Activated CD8-positive, alpha-beta T cell treated with anti-CD3 and anti-CD28 coated beads for 36 hours (primary cell): ENCODE measurements at regions not wholly inside any gene's neighbourhood (a gene's known extent, or its start where the extent isn't known, plus 50 kb on each side); places are given as distances from the start of the nearest gene placed in this dataset.

Experiments
- ATAC-seq: fragments of 200-7000 bp; cut with Tn5 transposase; one replicate; pipeline ENCODE4 v1.10.0; 2021; ENCODE audit warnings: mild to moderate bottlenecking, moderate library complexity
- CTCF ChIA-PET: fragments of 350-600 bp; sonication (Branson Sonifier 250); formaldehyde crosslinking; loops from one replicate; lab custom pipeline; 2021; ENCODE audit warnings: antibody characterized with exemption; lab: Charles Lee
- POLR2A ChIA-PET: fragments of 350-600 bp; sonication (Branson Sonifier 250); formaldehyde crosslinking; loops from one replicate; lab custom pipeline; 2021; ENCODE audit warnings: antibody characterized with exemption; lab: Charles Lee
- DNase-seq: peaks from one replicate; pipeline ENCODE4 v3.0.0-alpha.2; 2020
- H3K27ac Mint-ChIP-seq: one replicate; pipeline ENCODE4 v1.8.0; 2021; ENCODE audit warnings: mild to moderate bottlenecking, mixed read lengths
- H3K27me3 Mint-ChIP-seq: one replicate; pipeline ENCODE4 v1.8.0; 2021; ENCODE audit warnings: mixed read lengths
- H3K36me3 Mint-ChIP-seq: one replicate; pipeline ENCODE4 v1.8.0; 2021; ENCODE audit warnings: low read depth, mixed read lengths
- H3K4me1 Mint-ChIP-seq: one replicate; pipeline ENCODE4 v1.8.0; 2021; ENCODE audit warnings: low read depth, mixed read lengths
- H3K4me3 Mint-ChIP-seq: one replicate; pipeline ENCODE4 v1.8.0; 2021; ENCODE audit warnings: mild to moderate bottlenecking, moderate library complexity, mixed read lengths
- H3K9me3 Mint-ChIP-seq: one replicate; pipeline ENCODE4 v1.8.0; 2021; ENCODE audit warnings: mixed read lengths
- intact Hi-C: fragments of 100-400 bp; cut with micrococcal nuclease; formaldehyde crosslinking; loops from one replicate; pipeline ENCODE4 v1.10.0; 2022
- TF ChIP-seq, protein P1 (sequence below): fragments of 200-600 bp; IDR thresholded peaks from one replicate; pipeline ENCODE4 v1.8.0; 2022; ENCODE audit warnings: antibody characterized with exemption, mild to moderate bottlenecking

DNA sequence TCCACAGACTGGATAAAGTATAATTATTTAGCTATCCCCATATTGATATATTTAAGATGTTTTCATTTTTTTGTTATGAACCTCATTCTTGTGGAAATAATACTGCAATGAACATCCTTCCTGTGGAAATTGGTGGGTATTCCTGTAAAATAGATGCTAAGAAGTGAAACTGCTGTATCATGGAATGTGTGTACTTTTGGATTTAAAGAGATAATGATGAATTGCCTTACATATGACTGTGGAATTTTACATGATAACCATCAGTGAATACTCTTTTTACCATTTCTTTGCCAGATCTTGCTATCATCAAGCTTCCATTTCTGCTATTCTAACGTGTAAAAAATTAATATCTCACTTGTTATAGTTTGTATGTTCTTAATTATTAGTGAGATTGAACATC lies 847.9 kb downstream of the EFNA5 start:
- ChIA-PET CTCF (no interaction called here), POLR2A (no interaction called here)
- Mint-ChIP-seq H3K9me3 (peaks cover 1% of the 10 kb centered on the region), H3K27me3 (no peaks in the 10 kb centered on the region), H3K27ac (no peak overlapping the region), H3K4me1 (no peaks in the 10 kb centered on the region), H3K4me3 (no peak overlapping the region), H3K36me3 (no peaks in the 10 kb centered on the region)
- ATAC-seq (no peak), DNase-seq (no peak)
- intact Hi-C loops, result no loop called here
- TF ChIP-seq, protein P1, sequence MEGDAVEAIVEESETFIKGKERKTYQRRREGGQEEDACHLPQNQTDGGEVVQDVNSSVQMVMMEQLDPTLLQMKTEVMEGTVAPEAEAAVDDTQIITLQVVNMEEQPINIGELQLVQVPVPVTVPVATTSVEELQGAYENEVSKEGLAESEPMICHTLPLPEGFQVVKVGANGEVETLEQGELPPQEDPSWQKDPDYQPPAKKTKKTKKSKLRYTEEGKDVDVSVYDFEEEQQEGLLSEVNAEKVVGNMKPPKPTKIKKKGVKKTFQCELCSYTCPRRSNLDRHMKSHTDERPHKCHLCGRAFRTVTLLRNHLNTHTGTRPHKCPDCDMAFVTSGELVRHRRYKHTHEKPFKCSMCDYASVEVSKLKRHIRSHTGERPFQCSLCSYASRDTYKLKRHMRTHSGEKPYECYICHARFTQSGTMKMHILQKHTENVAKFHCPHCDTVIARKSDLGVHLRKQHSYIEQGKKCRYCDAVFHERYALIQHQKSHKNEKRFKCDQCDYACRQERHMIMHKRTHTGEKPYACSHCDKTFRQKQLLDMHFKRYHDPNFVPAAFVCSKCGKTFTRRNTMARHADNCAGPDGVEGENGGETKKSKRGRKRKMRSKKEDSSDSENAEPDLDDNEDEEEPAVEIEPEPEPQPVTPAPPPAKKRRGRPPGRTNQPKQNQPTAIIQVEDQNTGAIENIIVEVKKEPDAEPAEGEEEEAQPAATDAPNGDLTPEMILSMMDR, result no peak

DNA sequence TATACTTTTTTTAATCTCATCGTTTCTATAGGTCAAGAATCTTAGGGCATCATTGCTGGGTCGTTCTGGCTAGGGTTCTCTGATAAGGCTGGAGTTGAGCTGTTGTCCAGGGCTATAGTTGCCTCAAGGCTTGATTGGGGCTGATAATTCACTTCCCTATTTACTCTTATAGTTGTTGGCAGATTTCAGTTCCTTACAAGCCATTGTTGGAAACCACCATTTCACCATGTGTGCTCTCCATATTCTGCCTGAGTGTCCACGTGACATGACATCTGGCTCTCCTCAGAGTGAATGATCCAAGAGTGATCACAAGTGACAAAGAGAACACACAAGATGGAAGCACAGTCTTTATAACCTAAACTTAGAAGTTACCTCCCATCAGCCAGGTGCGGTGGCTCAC lies 852.2 kb downstream of the EFNA5 start:
- POLR2A ChIA-PET, result no interaction called here
- intact Hi-C loops, result no loop called here
- no peak overlapping the region for H3K4me3 Mint-ChIP-seq
- H3K27ac Mint-ChIP-seq, result no peak overlapping the region
- no peaks in the 10 kb centered on the region for H3K4me1 Mint-ChIP-seq
- TF ChIP-seq, protein P1, result no peak
- CTCF ChIA-PET, result no interaction called here
- H3K9me3 Mint-ChIP-seq, result no peaks in the 10 kb centered on the region
- H3K27me3 Mint-ChIP-seq, result no peaks in the 10 kb centered on the region
- no peaks in the 10 kb centered on the region for H3K36me3 Mint-ChIP-seq
- no peak for ATAC-seq
- DNase-seq, result no peak

DNA sequence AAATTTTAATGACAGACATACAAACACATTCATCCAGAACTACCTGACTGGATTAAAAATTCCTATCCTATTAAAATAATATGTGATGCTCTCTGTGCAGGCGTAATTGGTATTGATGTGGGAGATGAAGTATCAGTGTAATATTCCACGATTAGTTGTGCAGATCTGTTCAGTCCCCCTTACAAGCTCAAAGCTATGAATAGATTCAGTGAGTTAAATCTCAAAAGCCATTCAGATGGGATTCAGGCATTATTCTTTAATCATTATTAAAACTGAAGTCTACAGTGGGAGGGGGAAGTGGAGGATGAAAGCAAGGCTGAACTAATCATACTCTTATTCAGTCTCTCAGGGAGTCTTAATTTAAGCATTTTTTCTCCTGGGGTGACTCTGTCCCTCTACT lies 855.8 kb downstream of the EFNA5 start:
- no peaks in the 10 kb centered on the region for H3K36me3 Mint-ChIP-seq
- H3K27ac Mint-ChIP-seq, result no peak overlapping the region
- no peaks in the 10 kb centered on the region for H3K27me3 Mint-ChIP-seq
- DNase-seq, result no peak
- TF ChIP-seq, protein P1, result no peak
- H3K4me3 Mint-ChIP-seq, result no peak overlapping the region
- ATAC-seq, result no peak
- H3K9me3 Mint-ChIP-seq, result peaks cover 7% of the 10 kb centered on the region
- ChIA-PET CTCF (no interaction called here), POLR2A (interaction anchor here (0.6 kb wide), 1 partner anchor 40 kb away, joined by 3 read pairs; no protein-coding TSS in a partner anchor)
- intact Hi-C loops, result no loop called here
- H3K4me1 Mint-ChIP-seq, result no peaks in the 10 kb centered on the region

DNA sequence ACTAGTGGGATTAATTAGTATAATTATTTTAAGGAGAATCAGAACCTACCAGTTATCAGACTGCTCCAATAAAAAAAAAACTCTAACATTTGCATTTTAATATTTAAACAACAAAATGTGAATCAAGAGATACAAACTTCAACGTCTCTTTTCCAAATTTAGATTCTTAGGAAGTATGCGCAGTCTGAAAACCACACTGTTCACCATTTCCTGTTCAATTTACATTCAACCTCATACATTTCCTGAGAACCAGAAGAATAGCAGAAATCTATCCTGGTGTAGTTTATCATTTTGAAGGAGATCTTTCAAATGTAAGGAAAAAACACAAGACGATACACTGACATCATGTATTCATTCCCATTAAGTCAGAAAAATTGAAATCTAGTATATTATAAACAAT lies 869.2 kb downstream of the EFNA5 start:
- Mint-ChIP-seq H3K27ac (no peak overlapping the region), H3K36me3 (no peaks in the 10 kb centered on the region), H3K4me3 (no peak overlapping the region), H3K9me3 (no peaks in the 10 kb centered on the region), H3K4me1 (no peaks in the 10 kb centered on the region), H3K27me3 (no peaks in the 10 kb centered on the region)
- ChIA-PET CTCF (no interaction called here), POLR2A (no interaction called here)
- TF ChIP-seq, protein P1, result no peak
- intact Hi-C loops, result no loop called here
- DNase-seq (no peak), ATAC-seq (no peak)

DNA sequence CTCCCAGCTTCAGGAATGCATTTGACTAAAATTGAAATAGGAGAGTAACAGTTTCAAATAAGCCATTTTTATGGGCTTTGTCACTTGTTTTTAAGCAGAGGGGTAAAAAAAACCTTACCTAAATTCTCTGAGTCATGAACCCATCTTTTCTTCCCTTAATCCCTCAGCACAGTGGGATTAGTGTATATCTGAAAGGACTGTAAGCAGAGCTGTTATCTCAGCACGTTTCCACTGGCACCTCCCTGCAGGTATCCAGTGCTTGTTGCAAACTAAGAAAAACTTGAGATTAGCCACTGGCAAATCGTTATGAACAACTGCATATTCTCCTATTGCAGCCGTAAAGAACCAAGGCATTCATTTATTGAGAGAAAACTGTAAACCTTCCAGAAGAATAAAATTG lies 872.7 kb downstream of the EFNA5 start:
- intact Hi-C loops, result no loop called here
- no peak overlapping the region for H3K4me3 Mint-ChIP-seq
- H3K9me3 Mint-ChIP-seq, result peaks cover 2% of the 10 kb centered on the region
- no peaks in the 10 kb centered on the region for H3K27me3 Mint-ChIP-seq
- H3K4me1 Mint-ChIP-seq, result no peaks in the 10 kb centered on the region
- no peak for ATAC-seq
- no peaks in the 10 kb centered on the region for H3K36me3 Mint-ChIP-seq
- POLR2A ChIA-PET, result interaction anchor here (0.6 kb wide), 1 partner anchor 96 kb away, joined by 3 read pairs; no protein-coding TSS in a partner anchor
- DNase-seq, result no peak
- H3K27ac Mint-ChIP-seq, result no peak overlapping the region
- CTCF ChIA-PET, result no interaction called here
- TF ChIP-seq, protein P1, result no peak
